ENCODE measurements at regions not wholly inside any gene's neighbourhood (a gene's known extent, or its start where the extent isn't known, plus 50 kb on each side); places are given as distances from the start of the nearest gene placed in this dataset.

- TF ChIP-seq CTCF (IDR thresholded peaks at IDR 0.05) = no peak
- no peak for ATAC-seq (ENCODE audit: low FRiP score)
Measured at GRCh38 chr1:5318143-5318816, 663.9 kb downstream of the AJAP1 start.

GRCh38 chr1:5317391-5317790 is 663.0 kb downstream of the AJAP1 start:
- ATAC-seq (ENCODE audit: low FRiP score) = no peak
- no peak for TF ChIP-seq CTCF (IDR thresholded peaks at IDR 0.05)

More at GRCh38 chr1:5318143-5318816, 663.9 kb downstream of the AJAP1 start:
- no peak for DNase-seq (ENCODE audit: low spot score)

GRCh38 chr1:5312862-5313261 is 658.5 kb downstream of the AJAP1 start:
- DNase-seq (ENCODE audit: low spot score) (no peak), ATAC-seq (ENCODE audit: low FRiP score) (no peak)
- TF ChIP-seq CTCF (IDR thresholded peaks at IDR 0.05) = no peak

More at GRCh38 chr1:5317391-5317790, 663.0 kb downstream of the AJAP1 start:
- no peak for DNase-seq (ENCODE audit: low spot score)

GRCh38 chr1:5312293-5312674 is 657.9 kb downstream of the AJAP1 start:
- no peak for TF ChIP-seq CTCF (IDR thresholded peaks at IDR 0.05)
- DNase-seq (ENCODE audit: low spot score) = no peak

GRCh38 chr1:5311634-5312292 is 657.4 kb downstream of the AJAP1 start:
- no peak for ATAC-seq (ENCODE audit: low FRiP score)
- TF ChIP-seq CTCF (IDR thresholded peaks at IDR 0.05) = no peak
- DNase-seq (ENCODE audit: low spot score) = no peak

More at GRCh38 chr1:5312293-5312674, 657.9 kb downstream of the AJAP1 start:
- ATAC-seq (ENCODE audit: low FRiP score) = no peak

GRCh38 chr1:5311147-5311546 is 656.7 kb downstream of the AJAP1 start:
- no peak for TF ChIP-seq CTCF (IDR thresholded peaks at IDR 0.05)
- DNase-seq (ENCODE audit: low spot score) (no peak), ATAC-seq (ENCODE audit: low FRiP score) (no peak)

- DNase-seq (ENCODE audit: low spot score) (no peak), ATAC-seq (ENCODE audit: low FRiP score) (no peak)
- no peak for TF ChIP-seq CTCF (IDR thresholded peaks at IDR 0.05)
Measured at GRCh38 chr1:5308249-5308648, 653.8 kb downstream of the AJAP1 start.

All from omental fat pad (tissue), 3 donors.